HG03066 (cell line): ENCODE measurements at regions not wholly inside any gene's neighbourhood (a gene's known extent, or its start where the extent isn't known, plus 50 kb on each side); places are given as distances from the start of the nearest gene placed in this dataset.

ENCODE experiments used
- ATAC-seq: cut with Tn5 transposase; IDR thresholded peaks from one replicate; pipeline ENCODE4 v1.9.1; 2021; ENCODE audit warnings: low read depth; ENCODE audit not compliant: unreplicated experiment

GRCh38 chr5:34606101-34606500, 50.0 kb upstream of the RAI14 start:
- ATAC-seq, result no peak
